Adrenal gland (tissue), 9 donors: ENCODE measurements at regions not wholly inside any gene's neighbourhood (a gene's known extent, or its start where the extent isn't known, plus 50 kb on each side); places are given as distances from the start of the nearest gene placed in this dataset.

Experiments
- DNase-seq, 7 donors: peaks; one replicate each; pipeline ENCODE4 v3.0.0-alpha.2; 2019 to 2020
- H3K27ac ChIP-seq, 5 donors: fragments of 200-600 bp; sonication (generic) in 4 of 5; 1 replicate in 3 of 5; 2 replicates in 2 of 5; pipeline versions ENCODE4 v1.5.1 to v1.8.0; 2016 to 2020; ENCODE audit warnings: mild to moderate bottlenecking in 1 of 5
- H3K27me3 ChIP-seq: fragments of 200-600 bp; 2 replicates; pipeline ENCODE4 v1.8.0; 2021
- H3K36me3 ChIP-seq, 2 donors: fragments of 200-600 bp; replicated peaks in 1 of 2; 1 replicate in 1 of 2; 2 replicates in 1 of 2; pipeline versions ENCODE4 v1.5.1 to v1.8.0; 2018 to 2022
- H3K4me1 ChIP-seq, 2 donors: fragments of 200-600 bp; replicated peaks in 1 of 2; 1 replicate in 1 of 2; 2 replicates in 1 of 2; pipeline versions ENCODE4 v1.5.1 to v1.8.0; 2018 to 2021
- H3K4me3 ChIP-seq, 4 donors: fragments of 200-600 bp; sonication (generic) in 3 of 4; one replicate each; pipeline ENCODE4 v1.5.1; 2016 to 2018
- H3K9me3 ChIP-seq, 3 donors: fragments of 200-600 bp; sonication (generic) in 1 of 3; replicated peaks in 1 of 3; 1 replicate in 2 of 3; 2 replicates in 1 of 3; pipeline versions ENCODE4 v1.5.1 to v1.8.0; 2016 to 2021
- CTCF ChIP-seq, 6 experiments: fragments of 450-650 bp in 4 of 6; fragments of 200-600 bp in 2 of 6; sonication (generic) in 1 of 6; IDR thresholded peaks; 1 replicate in 5 of 6; 2 replicates in 1 of 6; pipeline versions ENCODE4 v1.5.1 to v1.8.0; 2016 to 2021; ENCODE audit warnings: antibody characterized with exemption in 6 of 6, mild to moderate bottlenecking in 2 of 6, moderate library complexity in 1 of 6
- POLR2A ChIP-seq, 2 donors: fragments of 450-650 bp; IDR thresholded peaks; one replicate each; pipeline ENCODE4 v1.6.1; 2017; ENCODE audit warnings: antibody characterized with exemption in 2 of 2, mild to moderate bottlenecking in 2 of 2, moderate library complexity in 1 of 2
- WGBS, 4 donors: extraction: QIAGEN DNeasy Blood & Tissue Kit in 2 of 4; methylation state at CpG; one replicate each; pipeline versions ENCODE4 v1.1.5 to v1.1.7; 2013 to 2017; 5-methylcytosine and 5-hydroxymethylcytosine counted together
- intact Hi-C, 2 donors: fragments of 100-400 bp; cut with DNase I; formaldehyde crosslinking; loops; one replicate each; pipeline versions ENCODE4 v1.14.1 to v1.15.0; 2022 to 2023
- donor health status: healthy with polysubstance abuse.
- donor health status: Bipolar disorder and iron deficiency.
- donor health status: DM: yes; HTN: yes; CAD: no.
- donor health status: DM: no; HTN: no; CAD: no.
- donor health status: DM: no; HTN: no; CAD: no.

- no peaks in the 10 kb centered on the region for H3K9me3 ChIP-seq
- no peak overlapping the region for H3K4me3 ChIP-seq
- H3K36me3 ChIP-seq, result no peaks in the 10 kb centered on the region
- H3K27ac ChIP-seq, result no peak overlapping the region
- no peak for DNase-seq
- H3K4me1 ChIP-seq, result no peaks in the 10 kb centered on the region
- 84 to 93% (median 90%) methylated on average over 6 to 8 of the region's 8 CpGs for WGBS, 4 donors
- intact Hi-C loops, result loop anchor here in 1 of 2 donors (10.0 kb wide), 2 partner anchors 357 to 687 kb away; no protein-coding TSS in a partner anchor
- no peaks in the 10 kb centered on the region for H3K27me3 ChIP-seq
- TF ChIP-seq CTCF (IDR thresholded peaks at IDR 0.05) (no peak), POLR2A (IDR thresholded peaks at IDR 0.05) (no peak)
Observed at GRCh38 chr16:73191660-73192046, 143.7 kb upstream of the ZFHX3 start.

- H3K9me3 ChIP-seq, result no peaks in the 10 kb centered on the region
- no peaks in the 10 kb centered on the region for H3K4me1 ChIP-seq
- WGBS, 4 donors, result 76 to 79% (median 78%) methylated on average over 19 of the region's 19 CpGs
- H3K4me3 ChIP-seq, result no peak overlapping the region
- H3K36me3 ChIP-seq, result no peaks in the 10 kb centered on the region
- intact Hi-C loops, result loop anchor here in 1 of 2 donors (10.0 kb wide), 2 partner anchors 356 to 686 kb away; no protein-coding TSS in a partner anchor
- TF ChIP-seq CTCF (IDR thresholded peaks at IDR 0.05) (no peak), POLR2A (IDR thresholded peaks at IDR 0.05) (no peak)
- H3K27me3 ChIP-seq, result no peaks in the 10 kb centered on the region
- no peak overlapping the region for H3K27ac ChIP-seq
- no peak for DNase-seq
Observed at GRCh38 chr16:73190688-73191659, 143.0 kb upstream of the ZFHX3 start.

GRCh38 chr16:73190256-73190655 is 142.3 kb upstream of the ZFHX3 start:
- no peak overlapping the region for H3K4me3 ChIP-seq
- intact Hi-C loops, result loop anchor here in 1 of 2 donors (10.0 kb wide), 2 partner anchors 355 to 685 kb away; no protein-coding TSS in a partner anchor
- H3K27me3 ChIP-seq, result no peaks in the 10 kb centered on the region
- DNase-seq, result no peak
- TF ChIP-seq POLR2A (IDR thresholded peaks at IDR 0.05), result no peak
- no peak overlapping the region for H3K27ac ChIP-seq
- H3K36me3 ChIP-seq, result no peaks in the 10 kb centered on the region
- WGBS, 4 donors, result 47 to 98% (median 78%) methylated on average over 2 of the region's 2 CpGs
- no peaks in the 10 kb centered on the region for H3K4me1 ChIP-seq
- H3K9me3 ChIP-seq, result no peaks in the 10 kb centered on the region

GRCh38 chr16:73189136-73189535 is 141.2 kb upstream of the ZFHX3 start:
- TF ChIP-seq POLR2A (IDR thresholded peaks at IDR 0.05), result no peak
- TF ChIP-seq CTCF (IDR thresholded peaks at IDR 0.05), result no peak
- intact Hi-C loops, result no loop called here
- Histone ChIP-seq H3K27me3 (no peaks in the 10 kb centered on the region), H3K4me3 (no peak overlapping the region), H3K27ac (no peak overlapping the region), H3K4me1 (no peaks in the 10 kb centered on the region), H3K9me3 (no peaks in the 10 kb centered on the region), H3K36me3 (no peaks in the 10 kb centered on the region)
- 77 to 87% (median 83%) methylated on average over 13 of the region's 13 CpGs for WGBS, 4 donors
- DNase-seq, result no peak
